ENCODE measurements at regions not wholly inside any gene's neighbourhood (a gene's known extent, or its start where the extent isn't known, plus 50 kb on each side); places are given as distances from the start of the nearest gene placed in this dataset.
"Not testable (repeated sequence)": the region's sequence is repeated elsewhere in the genome, so short reads cannot be mapped to it uniquely, and the experiment has no call there.

GRCh38 chr14:30464481-30464880 lies 94.5 kb upstream of the G2E3 start:
- TF ChIP-seq CTCF (IDR thresholded peaks at IDR 0.05; ENCODE audit: borderline replicate concordance, extremely low read depth, insufficient read depth): no peak
- intact Hi-C loops (cut with DNase I): no loop called here
- no peak overlapping the region for H3K4me3 ChIP-seq (ENCODE audit: low read length in 3 of 3)
- no peaks in the 10 kb centered on the region for H3K4me1 ChIP-seq (ENCODE audit: control insufficient read depth in 2 of 3, insufficient read depth in 2 of 3, low read depth in 1 of 3, low read length in 3 of 3)
- DNase-seq (no peak), FAIRE-seq (no peak)
- H3K27me3 ChIP-seq (ENCODE audit: control insufficient read depth, insufficient read depth, low read length): no peaks in the 10 kb centered on the region
- no peak overlapping the region for H3K27ac ChIP-seq (ENCODE audit: low read depth in 2 of 2, low read length in 2 of 2)
- H3K36me3 ChIP-seq (ENCODE audit: control insufficient read depth in 2 of 3, insufficient read depth in 3 of 3, low read length in 3 of 3): no peaks in the 10 kb centered on the region
- no peaks in the 10 kb centered on the region for H3K9me3 ChIP-seq (ENCODE audit: control insufficient read depth in 2 of 3, insufficient read depth in 1 of 3, low read length in 3 of 3)
- H3K9ac ChIP-seq (ENCODE audit: low read length in 3 of 3): no peak overlapping the region

- H3K4me1 ChIP-seq (ENCODE audit: control insufficient read depth in 2 of 3, insufficient read depth in 2 of 3, low read depth in 1 of 3, low read length in 3 of 3): no peaks in the 10 kb centered on the region
- H3K9ac ChIP-seq (ENCODE audit: low read length in 3 of 3): no peak overlapping the region
- DNase-seq (no peak), FAIRE-seq (no peak)
- no peaks in the 10 kb centered on the region for H3K36me3 ChIP-seq (ENCODE audit: control insufficient read depth in 2 of 3, insufficient read depth in 3 of 3, low read length in 3 of 3)
- no peaks in the 10 kb centered on the region for H3K27me3 ChIP-seq (ENCODE audit: control insufficient read depth, insufficient read depth, low read length)
- no peaks in the 10 kb centered on the region for H3K9me3 ChIP-seq (ENCODE audit: control insufficient read depth in 2 of 3, insufficient read depth in 1 of 3, low read length in 3 of 3)
- TF ChIP-seq CTCF (IDR thresholded peaks at IDR 0.05; ENCODE audit: borderline replicate concordance, extremely low read depth, insufficient read depth): no peak
- no peak overlapping the region for H3K4me3 ChIP-seq (ENCODE audit: low read length in 3 of 3)
- H3K27ac ChIP-seq (ENCODE audit: low read depth in 2 of 2, low read length in 2 of 2): no peak overlapping the region
- intact Hi-C loops (cut with DNase I): no loop called here
These were observed 90.6 kb upstream of the G2E3 start for GRCh38 chr14:30468354-30468753.

- Histone ChIP-seq H3K9me3 (ENCODE audit: control insufficient read depth in 2 of 3, insufficient read depth in 1 of 3, low read length in 3 of 3) (no peaks in the 10 kb centered on the region), H3K9ac (ENCODE audit: low read length in 3 of 3) (no peak overlapping the region), H3K27ac (ENCODE audit: low read depth in 2 of 2, low read length in 2 of 2) (no peak overlapping the region), H3K4me1 (ENCODE audit: control insufficient read depth in 2 of 3, insufficient read depth in 2 of 3, low read depth in 1 of 3, low read length in 3 of 3) (no peaks in the 10 kb centered on the region), H3K27me3 (ENCODE audit: control insufficient read depth, insufficient read depth, low read length) (no peaks in the 10 kb centered on the region), H3K4me3 (ENCODE audit: low read length in 3 of 3) (no peak overlapping the region), H3K36me3 (ENCODE audit: control insufficient read depth in 2 of 3, insufficient read depth in 3 of 3, low read length in 3 of 3) (no peaks in the 10 kb centered on the region)
- intact Hi-C loops (cut with DNase I): no loop called here
- FAIRE-seq (no peak), DNase-seq (no peak)
- no peak for TF ChIP-seq CTCF (IDR thresholded peaks at IDR 0.05; ENCODE audit: borderline replicate concordance, extremely low read depth, insufficient read depth)
These were observed 87.0 kb upstream of the G2E3 start for GRCh38 chr14:30471980-30472379.

GRCh38 chr14:30473846-30474696 lies 84.9 kb upstream of the G2E3 start:
- H3K9ac ChIP-seq (ENCODE audit: low read length in 3 of 3); H3K9me3 ChIP-seq (ENCODE audit: control insufficient read depth in 2 of 3, insufficient read depth in 1 of 3, low read length in 3 of 3); H3K36me3 ChIP-seq (ENCODE audit: control insufficient read depth in 2 of 3, insufficient read depth in 3 of 3, low read length in 3 of 3); H3K27me3 ChIP-seq (ENCODE audit: control insufficient read depth, insufficient read depth, low read length); FAIRE-seq; H3K4me1 ChIP-seq (ENCODE audit: control insufficient read depth in 2 of 3, insufficient read depth in 2 of 3, low read depth in 1 of 3, low read length in 3 of 3); H3K27ac ChIP-seq (ENCODE audit: low read depth in 2 of 2, low read length in 2 of 2); intact Hi-C loops (cut with DNase I); DNase-seq; H3K4me3 ChIP-seq (ENCODE audit: low read length in 3 of 3): not testable (repeated sequence)
